Body of pancreas (tissue), 4 donors: ENCODE measurements at regions not wholly inside any gene's neighbourhood (a gene's known extent, or its start where the extent isn't known, plus 50 kb on each side); places are given as distances from the start of the nearest gene placed in this dataset.

ENCODE experiments used
- CTCF ChIP-seq, 7 experiments: fragments of 450-650 bp in 4 of 7; fragments of 200-600 bp in 3 of 7; sonication (generic) in 3 of 7; IDR thresholded peaks; one replicate each; pipeline ENCODE4 v1.5.1; 2016 to 2019; ENCODE audit warnings: antibody characterized with exemption in 7 of 7
- POLR2A ChIP-seq, 3 donors: fragments of 450-650 bp; IDR thresholded peaks; one replicate each; pipeline ENCODE4 v1.6.1; 2016; ENCODE audit warnings: antibody characterized with exemption in 3 of 3, mild to moderate bottlenecking in 2 of 3

- TF ChIP-seq POLR2A (IDR thresholded peaks at IDR 0.05) (no peak), CTCF (IDR thresholded peaks at IDR 0.05) (no peak)
Measured at GRCh38 chr18:75127143-75128021, 81.6 kb downstream of the PTGR3 start.
